Hematopoietic multipotent progenitor cell treated with erythropoietin and hydrocortisone succinate and interleukin-3 and kit ligand, for 4 days (in vitro differentiated cells): ENCODE measurements at regions not wholly inside any gene's neighbourhood (a gene's known extent, or its start where the extent isn't known, plus 50 kb on each side); places are given as distances from the start of the nearest gene placed in this dataset.
"Not testable (repeated sequence)": the region's sequence is repeated elsewhere in the genome, so short reads cannot be mapped to it uniquely, and the experiment has no call there.

Source experiments
- DNase-seq: peaks from one replicate; pipeline ENCODE4 v3.0.0-alpha.2; 2015

GRCh38 chr14:84298663-84299195, 1231.2 kb upstream of the FLRT2 start:
- no peak for DNase-seq

- no peak for DNase-seq
Measured at GRCh38 chr14:84303140-84303539, 1226.8 kb upstream of the FLRT2 start.

DNA sequence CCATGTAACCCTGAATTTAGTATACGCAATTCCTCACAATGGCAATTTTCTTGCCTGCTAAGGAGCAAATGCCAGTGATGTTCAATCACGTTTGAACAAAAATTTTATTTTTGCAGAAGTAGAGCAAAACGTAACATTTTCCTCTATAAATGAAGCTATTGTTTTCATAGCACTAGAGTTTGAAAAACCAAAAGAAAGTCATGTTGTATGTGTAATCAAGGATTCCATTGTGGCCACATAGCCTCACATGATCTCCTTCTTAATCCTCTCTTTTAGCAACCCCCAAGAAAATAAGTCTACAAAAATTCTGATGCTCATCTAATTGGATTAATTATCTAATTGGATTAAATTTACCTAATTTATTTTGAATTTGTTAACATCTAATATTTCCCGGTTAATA, 1217.4 kb upstream of the FLRT2 start:
- DNase-seq, result no peak

DNA sequence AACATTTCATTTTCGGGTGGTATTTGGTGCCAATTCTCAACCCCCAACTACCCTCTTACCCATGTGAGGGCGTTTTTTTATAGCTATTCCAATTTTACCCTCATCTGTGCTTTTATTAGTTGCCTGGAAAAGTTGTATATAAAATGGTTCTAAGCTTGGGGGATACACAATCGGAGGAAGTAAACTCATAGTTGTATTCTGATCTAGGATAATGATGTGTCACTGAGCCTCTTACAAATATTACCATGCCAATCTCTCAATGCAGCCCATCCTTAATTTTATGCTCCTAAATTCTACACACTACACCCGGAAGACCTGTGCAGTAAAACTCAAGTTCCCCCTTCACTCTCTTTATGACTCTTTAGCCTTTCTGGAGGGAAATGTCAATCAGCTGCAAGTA, 1206.5 kb upstream of the FLRT2 start:
- no peak for DNase-seq

GRCh38 chr14:84323978-84324377, 1206.0 kb upstream of the FLRT2 start:
- no peak for DNase-seq

DNA sequence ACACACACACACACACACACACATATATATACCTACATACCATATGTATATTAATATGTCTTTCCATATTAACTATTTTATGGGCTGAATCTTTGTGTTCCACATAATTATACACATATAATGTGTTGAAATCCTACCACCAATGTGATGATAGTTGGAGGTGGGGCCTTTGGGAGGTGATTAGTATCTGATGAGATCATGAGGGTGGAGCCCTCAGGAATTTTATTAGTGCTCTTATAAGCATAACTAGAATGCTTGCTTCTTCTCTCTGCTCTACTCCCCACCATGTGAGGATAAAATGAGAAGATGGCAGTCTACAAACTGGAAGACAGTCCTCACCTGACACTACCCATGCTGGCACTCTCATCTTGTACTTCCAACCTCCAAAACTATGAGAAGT, 1193.5 kb upstream of the FLRT2 start:
- DNase-seq, result no peak

- DNase-seq, result no peak
Measured at GRCh38 chr14:84340938-84341337, 1189.0 kb upstream of the FLRT2 start.

DNA sequence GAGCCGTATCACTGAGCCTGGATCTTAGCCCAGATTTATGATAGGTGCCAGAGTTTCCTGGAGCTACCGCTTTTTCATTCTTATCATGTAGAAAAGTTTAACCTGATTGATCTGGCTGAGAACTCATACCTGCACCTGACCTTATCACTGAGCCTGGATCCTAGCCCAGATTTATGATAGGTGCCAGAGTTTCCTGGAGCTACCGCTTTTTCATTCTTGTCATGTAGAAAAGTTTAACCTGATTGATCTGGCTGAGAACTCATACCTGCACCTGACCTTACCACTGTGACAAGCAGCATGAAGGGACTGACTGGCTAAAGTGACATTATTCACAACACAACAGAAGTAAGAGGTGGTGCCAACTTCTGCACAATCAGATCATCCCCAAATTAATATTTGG, 1188.1 kb upstream of the FLRT2 start:
- DNase-seq, result not testable (repeated sequence)

DNA sequence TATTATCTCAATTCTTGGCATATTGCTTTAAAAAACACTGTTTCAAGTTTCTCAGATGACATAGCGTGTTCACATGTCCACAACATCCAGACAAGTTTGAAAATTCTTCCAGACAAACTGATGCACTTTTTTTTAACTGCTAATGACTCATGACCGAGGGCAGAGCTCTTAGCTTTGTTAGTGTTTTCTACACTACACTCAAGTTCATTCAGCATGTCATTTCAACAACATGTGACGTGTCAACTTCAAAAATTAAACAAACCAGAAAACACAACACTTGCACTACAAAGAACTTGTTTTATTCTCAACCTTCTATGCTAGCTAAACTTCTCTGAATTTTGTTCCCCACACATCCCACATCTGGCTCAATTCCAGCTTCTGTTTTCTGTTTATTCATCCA, 1186.3 kb upstream of the FLRT2 start:
- DNase-seq, result no peak

DNA sequence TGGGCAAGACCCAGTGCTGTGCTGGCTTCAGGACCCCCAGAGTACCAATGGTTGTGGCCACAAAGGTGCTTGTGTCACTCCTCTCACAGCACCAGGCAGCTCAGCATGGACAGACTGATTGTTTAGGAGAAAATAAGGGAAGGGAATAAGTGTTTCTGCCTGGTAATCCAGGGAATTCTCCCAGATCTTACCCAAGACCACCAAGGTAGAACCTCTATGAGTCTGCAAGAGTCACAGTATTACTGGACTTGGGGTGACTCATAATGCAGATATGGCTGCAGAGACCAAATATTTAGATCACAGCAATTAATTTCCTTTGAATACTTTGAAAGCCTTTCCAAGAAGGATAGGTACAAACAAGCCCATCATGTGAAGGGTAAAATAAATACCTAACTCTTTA, 1178.3 kb upstream of the FLRT2 start:
- no peak for DNase-seq

DNA sequence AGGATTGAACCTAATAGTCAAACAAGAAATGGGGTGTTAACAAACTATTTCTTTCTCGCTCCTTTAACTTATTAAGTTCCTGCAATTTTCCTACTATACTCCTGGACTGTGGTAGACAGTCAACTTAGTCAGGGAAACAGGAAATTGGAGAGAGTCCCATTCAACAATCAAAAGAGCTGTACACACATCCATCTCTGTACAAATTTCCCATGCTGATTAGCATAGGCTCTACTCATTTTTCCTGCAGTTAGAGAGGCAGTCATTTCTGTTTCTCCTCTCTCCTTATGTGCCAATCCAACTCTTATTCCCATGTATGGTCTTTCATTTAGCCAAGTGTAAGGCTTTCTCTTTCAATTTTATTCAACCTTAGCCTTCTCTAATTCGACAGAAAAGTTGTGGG, 1168.5 kb upstream of the FLRT2 start:
- DNase-seq, result no peak

DNA sequence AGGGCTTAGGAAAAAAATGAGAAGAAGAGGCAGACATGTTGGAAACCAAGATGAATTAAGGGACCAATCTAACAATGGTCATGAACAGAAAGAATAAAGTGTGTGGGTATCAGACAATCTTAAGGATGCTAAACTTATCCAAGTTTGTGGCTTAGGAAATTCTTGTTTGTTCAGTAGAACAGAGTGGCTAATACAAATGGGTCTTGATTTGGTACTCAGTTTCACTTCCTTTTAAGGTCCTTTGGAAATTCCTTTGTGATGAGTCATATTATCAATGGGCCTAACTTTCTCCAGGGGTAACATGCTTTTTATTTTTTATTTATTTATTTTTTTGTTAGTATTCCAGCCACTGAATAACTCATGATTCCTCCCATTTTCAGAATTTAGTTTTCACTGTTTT, 1154.7 kb upstream of the FLRT2 start:
- no peak for DNase-seq

- no peak for DNase-seq
Measured at GRCh38 chr14:84390010-84390409, 1139.9 kb upstream of the FLRT2 start.

- DNase-seq, result no peak
Measured at GRCh38 chr14:84397631-84398030, 1132.3 kb upstream of the FLRT2 start.

GRCh38 chr14:84399296-84399910, 1130.5 kb upstream of the FLRT2 start:
- no peak for DNase-seq

DNA sequence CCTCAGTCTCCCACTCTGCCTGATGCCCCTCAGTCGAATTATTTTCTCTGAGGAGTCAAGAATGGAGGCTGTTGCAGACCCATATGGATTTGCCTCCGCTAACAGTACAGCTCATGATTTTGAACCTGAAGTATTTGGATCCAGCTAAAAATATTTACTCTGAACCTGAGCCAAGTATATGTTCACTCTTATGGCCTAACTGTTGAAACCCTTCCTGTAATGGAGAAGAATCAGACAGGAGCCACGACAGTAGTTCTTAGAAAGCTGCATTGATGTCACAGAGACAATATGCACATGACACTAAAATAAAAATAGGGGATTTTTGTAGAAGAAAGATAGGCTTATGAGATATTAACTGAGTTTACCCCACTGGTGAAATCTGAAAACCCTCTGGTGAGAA, 1128.3 kb upstream of the FLRT2 start:
- no peak for DNase-seq

GRCh38 chr14:84403585-84403984, 1126.4 kb upstream of the FLRT2 start:
- DNase-seq, result no peak

DNA sequence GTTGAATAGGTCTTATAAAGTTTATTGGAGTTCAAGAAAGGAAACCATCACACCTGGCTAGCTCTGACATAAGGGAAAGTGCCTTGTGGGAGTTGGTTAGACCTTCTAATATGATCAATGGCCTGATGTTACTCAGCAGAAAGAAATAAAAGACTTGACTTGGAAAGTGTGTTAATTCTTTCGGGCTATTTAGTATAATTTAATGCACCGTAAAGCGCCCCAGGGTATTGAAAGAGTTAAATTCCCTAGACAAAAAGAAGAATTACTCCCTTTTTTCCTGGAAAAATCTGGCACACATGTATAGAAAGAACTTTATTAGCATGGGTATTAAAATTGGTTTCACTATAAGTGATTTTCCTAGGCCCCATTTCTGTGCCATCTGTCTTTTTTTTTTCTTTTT, 1125.7 kb upstream of the FLRT2 start:
- DNase-seq, result no peak

GRCh38 chr14:84409435-84409834, 1120.5 kb upstream of the FLRT2 start:
- no peak for DNase-seq

GRCh38 chr14:84410344-84410743, 1119.6 kb upstream of the FLRT2 start:
- no peak for DNase-seq

DNA sequence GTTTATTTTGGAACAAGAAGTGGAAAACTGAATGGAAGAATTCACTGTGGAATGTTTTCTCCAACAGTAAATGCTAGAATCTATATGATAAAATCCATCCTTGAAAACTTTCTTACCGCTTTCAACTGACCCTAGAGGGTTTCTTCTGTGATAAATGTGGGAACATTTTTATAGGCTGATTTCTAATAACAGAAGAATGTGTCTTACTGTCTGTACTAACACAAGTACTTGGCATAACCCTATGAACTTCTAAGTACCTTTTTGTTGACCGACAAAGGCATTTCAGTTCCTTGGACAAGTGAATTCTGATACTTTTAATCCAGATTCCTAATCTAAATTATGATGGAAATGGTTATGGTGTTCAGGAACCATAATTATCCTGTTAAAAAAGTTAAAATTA, 1109.7 kb upstream of the FLRT2 start:
- no peak for DNase-seq

DNA sequence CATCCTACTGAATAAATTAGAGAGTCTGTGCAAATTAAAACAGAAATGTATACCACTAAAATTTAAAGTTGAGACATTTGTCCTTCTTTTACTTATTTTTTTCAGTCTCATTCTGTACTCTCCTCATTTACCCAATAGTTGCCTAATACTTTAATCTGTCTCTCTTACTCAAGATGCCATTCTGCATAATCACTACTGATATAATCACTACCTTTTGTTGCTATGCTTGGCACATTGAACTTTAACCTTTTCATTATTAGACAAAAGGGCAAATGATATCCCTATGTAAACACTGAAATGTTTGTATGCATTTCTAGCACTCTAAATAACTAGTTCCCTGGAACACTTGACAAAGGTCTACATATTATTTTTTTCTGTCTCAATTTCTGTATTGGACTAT, 1108.3 kb upstream of the FLRT2 start:
- no peak for DNase-seq

GRCh38 chr14:84425968-84426367, 1104.0 kb upstream of the FLRT2 start:
- no peak for DNase-seq

- no peak for DNase-seq
Measured at GRCh38 chr14:84432676-84433075, 1097.3 kb upstream of the FLRT2 start.

DNA sequence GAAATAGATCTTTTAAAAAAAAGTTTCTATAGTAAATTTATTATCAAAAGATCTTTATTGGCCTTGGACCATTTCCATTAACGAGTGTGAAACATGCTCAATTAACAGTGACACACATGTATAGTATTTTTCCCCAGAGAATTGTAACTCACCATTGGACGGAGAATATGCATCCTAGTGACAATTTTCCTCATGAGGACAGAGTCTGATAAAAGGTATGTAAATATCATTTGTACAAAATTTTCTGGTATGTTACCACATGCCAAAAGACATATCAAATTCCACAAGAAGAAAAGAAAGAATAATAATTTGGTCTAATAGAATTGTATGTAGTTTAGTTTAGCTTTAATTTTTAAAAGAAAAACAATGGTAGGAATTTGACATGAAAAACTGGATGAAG, 1096.0 kb upstream of the FLRT2 start:
- no peak for DNase-seq
